Activated naive CD8-positive, alpha-beta T cell (primary cell): ENCODE measurements at regions not wholly inside any gene's neighbourhood (a gene's known extent, or its start where the extent isn't known, plus 50 kb on each side); places are given as distances from the start of the nearest gene placed in this dataset.

Source experiments
- H3K27ac Mint-ChIP-seq: one replicate; pipeline ENCODE4 v1.8.0; 2021; ENCODE audit warnings: mixed read lengths
- H3K27me3 Mint-ChIP-seq: one replicate; pipeline ENCODE4 v1.8.0; 2021; ENCODE audit warnings: mixed read lengths
- H3K36me3 Mint-ChIP-seq: one replicate; pipeline ENCODE4 v1.8.0; 2021; ENCODE audit warnings: mixed read lengths
- H3K4me1 Mint-ChIP-seq: one replicate; pipeline ENCODE4 v1.8.0; 2021; ENCODE audit warnings: low read depth, mixed read lengths
- H3K4me3 Mint-ChIP-seq: one replicate; pipeline ENCODE4 v1.8.0; 2021; ENCODE audit warnings: mild to moderate bottlenecking, mixed read lengths
- H3K9me3 Mint-ChIP-seq: one replicate; pipeline ENCODE4 v1.8.0; 2021; ENCODE audit warnings: low read depth, mixed read lengths

DNA sequence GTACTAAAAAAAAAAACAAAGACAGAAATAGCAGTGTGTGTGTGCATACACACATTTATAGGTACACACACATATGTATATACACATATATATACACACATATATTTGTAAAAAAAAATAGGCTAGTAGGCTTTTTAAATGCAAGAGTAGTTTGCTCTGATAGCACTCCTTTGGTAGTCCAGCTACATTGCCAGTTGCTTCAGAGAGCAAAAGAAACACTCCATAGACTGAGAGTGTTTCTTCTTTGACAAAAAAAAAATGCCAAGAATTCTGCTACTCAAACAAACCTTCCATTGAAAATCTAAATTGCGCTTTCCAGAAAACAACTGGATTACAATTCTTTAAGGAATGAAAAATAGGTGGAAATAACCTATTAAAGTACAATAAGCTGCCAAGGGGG, 365.9 kb upstream of the GALNT5 start:
- H3K4me1 Mint-ChIP-seq: peaks cover 3% of the 10 kb centered on the region
- peaks cover 21% of the 10 kb centered on the region for H3K27me3 Mint-ChIP-seq
- no peaks in the 10 kb centered on the region for H3K9me3 Mint-ChIP-seq
- no peak overlapping the region for H3K4me3 Mint-ChIP-seq
- no peak overlapping the region for H3K27ac Mint-ChIP-seq
- no peaks in the 10 kb centered on the region for H3K36me3 Mint-ChIP-seq

DNA sequence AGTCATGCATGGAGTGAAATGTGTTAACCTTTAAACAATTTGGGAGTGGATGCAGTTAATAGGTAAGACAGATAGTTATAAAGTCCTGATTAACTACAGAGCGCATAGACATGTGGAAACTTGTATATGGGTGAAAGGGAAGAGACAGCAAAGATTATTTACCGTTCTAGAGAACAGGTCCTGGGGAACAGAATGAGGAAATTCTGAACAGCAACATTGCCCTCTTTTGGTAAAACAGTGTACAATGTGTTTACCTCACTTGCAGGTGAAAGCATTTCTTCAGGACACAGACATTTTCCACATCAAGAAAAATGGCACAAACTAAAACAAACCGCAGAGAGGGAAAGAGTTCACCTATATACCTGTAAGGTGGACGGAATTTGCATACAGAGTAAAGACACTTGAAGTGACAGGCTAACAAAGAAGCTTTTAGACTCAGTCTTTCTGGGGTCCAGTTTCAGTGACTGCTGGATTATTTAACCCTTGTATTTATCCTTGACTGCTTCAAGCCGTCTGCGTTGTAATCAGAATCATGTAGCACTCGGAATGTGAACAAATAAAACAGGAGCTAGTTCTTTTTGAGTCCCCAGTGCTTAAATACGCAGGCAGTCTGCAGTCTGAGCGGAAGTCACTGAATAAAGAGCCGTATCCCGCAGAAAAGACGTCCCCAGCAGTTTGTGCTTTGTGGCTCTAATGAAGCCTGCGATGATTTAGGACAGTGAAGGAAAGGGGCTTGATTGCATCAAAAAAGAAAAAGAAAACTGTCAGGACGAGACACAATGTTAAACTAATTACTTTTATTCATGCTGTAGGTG, 364.8 kb upstream of the GALNT5 start:
- no peak overlapping the region for H3K4me3 Mint-ChIP-seq
- no peaks in the 10 kb centered on the region for H3K9me3 Mint-ChIP-seq
- no peaks in the 10 kb centered on the region for H3K36me3 Mint-ChIP-seq
- peaks cover 22% of the 10 kb centered on the region for H3K27me3 Mint-ChIP-seq
- peaks cover 3% of the 10 kb centered on the region for H3K4me1 Mint-ChIP-seq
- no peak overlapping the region for H3K27ac Mint-ChIP-seq

DNA sequence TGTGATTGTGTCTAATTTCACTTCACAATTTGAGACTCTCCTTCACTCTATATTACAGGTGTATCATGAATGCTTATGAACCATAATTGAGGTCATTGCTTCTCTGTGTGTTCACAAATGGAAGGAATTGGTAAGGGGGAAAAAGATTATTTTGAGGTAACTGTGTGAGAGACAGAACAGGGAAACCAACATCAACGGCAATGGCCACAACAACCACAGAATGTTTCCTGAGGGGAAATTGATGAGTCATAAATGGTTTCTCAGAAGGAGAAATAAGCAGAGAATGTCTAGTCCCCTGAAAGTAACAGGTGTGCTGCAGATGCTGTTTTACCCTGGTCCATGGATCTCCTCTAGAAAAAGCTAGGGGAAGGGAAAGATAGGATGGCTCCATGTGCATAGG, 361.2 kb upstream of the GALNT5 start:
- Mint-ChIP-seq H3K9me3 (no peaks in the 10 kb centered on the region), H3K4me1 (peaks cover 3% of the 10 kb centered on the region), H3K4me3 (no peak overlapping the region), H3K27ac (no peak overlapping the region), H3K27me3 (peaks cover 16% of the 10 kb centered on the region), H3K36me3 (no peaks in the 10 kb centered on the region)

DNA sequence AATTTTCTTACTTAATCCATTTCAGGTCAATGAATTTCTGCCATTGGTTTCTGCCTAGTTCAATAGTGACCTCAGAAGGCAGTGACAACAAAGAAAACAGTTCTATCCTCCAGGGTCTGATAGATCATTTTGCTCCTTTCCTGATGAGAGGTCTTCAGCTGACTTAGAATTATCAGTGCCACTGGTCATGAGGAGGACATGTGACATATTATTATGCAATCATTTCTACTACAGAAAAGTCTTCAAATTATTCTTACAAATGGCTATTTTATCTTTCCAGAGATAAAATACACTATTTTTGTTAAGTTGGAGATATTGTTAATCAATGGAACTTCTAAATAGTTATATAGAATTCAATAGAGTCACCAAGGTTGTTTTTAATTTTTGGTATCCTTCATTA, 360.0 kb upstream of the GALNT5 start:
- H3K27me3 Mint-ChIP-seq: peaks cover 10% of the 10 kb centered on the region
- H3K4me1 Mint-ChIP-seq: peaks cover 2% of the 10 kb centered on the region
- H3K27ac Mint-ChIP-seq: no peak overlapping the region
- H3K36me3 Mint-ChIP-seq: no peaks in the 10 kb centered on the region
- no peaks in the 10 kb centered on the region for H3K9me3 Mint-ChIP-seq
- no peak overlapping the region for H3K4me3 Mint-ChIP-seq

DNA sequence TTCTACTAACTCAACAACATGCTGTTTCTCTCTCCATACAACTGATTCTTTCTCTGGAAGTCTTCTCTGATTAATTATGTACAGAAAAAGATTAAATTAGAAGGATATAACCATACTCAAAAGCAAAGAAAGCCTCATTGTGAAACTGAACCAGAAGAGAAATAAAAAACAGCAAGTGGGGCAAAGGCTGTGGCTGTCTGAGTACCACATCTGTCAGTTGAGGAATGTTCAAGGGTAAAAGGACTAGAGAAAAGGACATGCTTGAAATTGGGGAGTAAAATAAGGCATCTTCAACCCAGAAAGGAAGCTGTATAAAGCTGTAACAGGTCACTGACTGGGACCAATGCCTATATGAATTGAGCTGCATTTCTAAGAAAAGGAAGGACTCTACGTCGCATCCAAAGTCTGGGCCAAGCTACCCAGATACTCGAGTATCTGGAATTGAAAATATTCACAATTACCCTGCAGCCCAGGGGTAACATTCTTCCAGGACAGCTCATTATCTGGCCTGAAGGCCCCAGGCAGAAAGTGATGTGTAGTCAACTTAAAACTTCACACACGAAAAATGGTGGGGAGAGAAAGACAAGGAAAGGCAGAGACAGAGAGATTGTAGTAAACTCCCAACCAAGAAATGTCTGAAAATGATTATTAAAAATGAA, 356.0 kb upstream of the GALNT5 start:
- H3K27me3 Mint-ChIP-seq: peaks cover 4% of the 10 kb centered on the region
- peaks cover under 1% of the 10 kb centered on the region for H3K4me1 Mint-ChIP-seq

DNA sequence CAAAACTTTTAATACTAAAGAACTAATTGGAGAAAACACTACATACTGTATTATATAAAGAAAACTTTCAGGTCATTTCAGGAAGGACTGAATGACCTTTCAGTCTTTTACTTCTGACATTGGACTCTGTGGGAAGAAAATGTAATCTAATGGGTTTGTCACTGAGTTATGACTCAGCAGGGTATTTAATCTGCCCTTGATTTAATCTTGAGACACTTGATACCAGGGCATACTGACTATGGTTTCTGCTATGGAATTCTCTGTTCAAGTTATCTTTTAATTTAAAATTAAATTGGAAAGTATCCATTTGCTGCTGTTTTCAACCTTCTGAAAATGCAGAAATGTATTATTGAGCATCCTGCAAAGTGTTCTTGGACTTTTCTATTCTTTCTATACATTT, 354.2 kb upstream of the GALNT5 start:
- H3K36me3 Mint-ChIP-seq: no peaks in the 10 kb centered on the region
- no peaks in the 10 kb centered on the region for H3K4me1 Mint-ChIP-seq
- H3K27me3 Mint-ChIP-seq: no peaks in the 10 kb centered on the region
- H3K27ac Mint-ChIP-seq: no peak overlapping the region
- H3K4me3 Mint-ChIP-seq: no peak overlapping the region
- no peaks in the 10 kb centered on the region for H3K9me3 Mint-ChIP-seq

More for the DNA sequence above, 356.0 kb upstream of the GALNT5 start:
- Mint-ChIP-seq H3K9me3 (no peaks in the 10 kb centered on the region), H3K36me3 (no peaks in the 10 kb centered on the region), H3K4me3 (no peak overlapping the region), H3K27ac (no peak overlapping the region)

DNA sequence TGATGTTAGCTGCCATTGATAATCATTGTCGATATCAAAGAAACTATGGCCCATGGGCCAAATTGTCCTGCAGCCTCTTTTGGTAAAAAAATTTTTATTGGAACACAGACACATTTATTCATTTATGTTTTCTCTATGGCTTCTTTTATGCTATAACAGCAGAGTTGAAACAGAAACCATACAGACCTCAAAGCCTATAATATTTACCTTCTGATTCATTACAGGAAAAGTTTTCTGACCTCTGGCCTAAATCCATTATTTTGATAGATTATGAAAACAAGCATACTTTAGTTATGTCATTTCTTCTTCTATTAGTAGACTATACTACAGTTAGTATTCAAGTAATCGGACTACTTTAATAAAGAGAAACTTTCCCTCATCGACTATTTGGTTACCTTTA, 349.7 kb upstream of the GALNT5 start:
- H3K27ac Mint-ChIP-seq: no peak overlapping the region
- H3K4me3 Mint-ChIP-seq: no peak overlapping the region
- H3K4me1 Mint-ChIP-seq: no peaks in the 10 kb centered on the region
- H3K36me3 Mint-ChIP-seq: no peaks in the 10 kb centered on the region
- no peaks in the 10 kb centered on the region for H3K9me3 Mint-ChIP-seq
- no peaks in the 10 kb centered on the region for H3K27me3 Mint-ChIP-seq

DNA sequence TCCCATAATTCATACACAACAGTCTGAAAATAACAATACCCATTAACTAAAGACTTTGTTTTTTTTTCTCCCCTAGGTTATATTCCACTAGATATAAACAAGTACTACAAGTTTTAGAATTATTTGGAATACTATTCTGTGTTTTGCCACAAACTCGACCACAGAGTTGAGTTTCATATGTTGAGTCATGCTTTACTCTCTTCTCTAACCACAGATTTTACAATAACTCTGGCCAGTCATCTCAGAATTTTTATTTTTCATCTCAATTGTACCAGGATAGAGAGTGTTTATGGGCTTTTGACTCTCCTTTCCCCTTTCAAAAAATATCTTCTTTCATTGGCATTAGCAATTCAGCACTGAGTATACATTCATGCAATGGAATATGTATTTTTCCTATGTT, 348.7 kb upstream of the GALNT5 start:
- Mint-ChIP-seq H3K4me1 (no peaks in the 10 kb centered on the region), H3K36me3 (no peaks in the 10 kb centered on the region), H3K27me3 (no peaks in the 10 kb centered on the region), H3K4me3 (no peak overlapping the region), H3K9me3 (no peaks in the 10 kb centered on the region), H3K27ac (no peak overlapping the region)

DNA sequence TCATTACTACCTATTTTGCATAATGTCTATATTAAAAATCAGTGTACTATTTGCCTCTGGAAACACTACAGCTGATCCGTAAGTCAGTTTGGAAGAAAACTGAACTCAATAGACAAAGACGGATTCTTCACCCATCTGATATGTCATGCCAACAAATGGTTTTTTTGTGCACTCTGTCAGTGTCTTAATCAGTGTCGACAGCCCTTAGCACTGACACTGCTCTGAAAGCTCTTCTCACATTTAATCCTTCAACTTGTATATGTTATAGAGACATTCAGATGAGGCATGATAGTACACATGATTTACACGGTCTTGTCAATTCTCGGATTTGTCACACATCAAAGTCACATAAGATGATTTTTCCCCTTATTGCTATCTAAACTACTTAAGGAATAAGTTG, 347.5 kb upstream of the GALNT5 start:
- Mint-ChIP-seq H3K4me1 (no peaks in the 10 kb centered on the region), H3K9me3 (no peaks in the 10 kb centered on the region), H3K27ac (no peak overlapping the region), H3K27me3 (no peaks in the 10 kb centered on the region), H3K36me3 (no peaks in the 10 kb centered on the region), H3K4me3 (no peak overlapping the region)

DNA sequence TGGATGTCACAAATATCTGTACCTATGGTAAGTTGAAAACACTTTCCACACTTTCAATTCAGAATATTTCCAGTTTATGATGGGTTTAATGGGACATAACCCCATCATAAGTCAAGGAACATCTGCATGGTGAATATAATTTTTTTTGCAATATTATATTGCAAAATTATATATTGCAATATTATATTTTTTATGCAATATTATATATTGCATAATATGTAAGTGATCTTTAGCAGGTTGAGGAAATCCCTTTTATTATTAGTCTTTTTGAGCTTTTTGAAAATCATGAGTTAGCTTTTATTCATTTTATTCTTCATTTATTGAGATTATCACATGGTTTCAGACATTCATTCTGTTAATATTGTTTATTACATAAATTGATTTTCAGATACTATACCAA, 342.2 kb upstream of the GALNT5 start:
- Mint-ChIP-seq H3K36me3 (no peaks in the 10 kb centered on the region), H3K27ac (no peak overlapping the region), H3K27me3 (peaks cover 2% of the 10 kb centered on the region), H3K4me1 (no peaks in the 10 kb centered on the region), H3K9me3 (no peaks in the 10 kb centered on the region), H3K4me3 (no peak overlapping the region)

DNA sequence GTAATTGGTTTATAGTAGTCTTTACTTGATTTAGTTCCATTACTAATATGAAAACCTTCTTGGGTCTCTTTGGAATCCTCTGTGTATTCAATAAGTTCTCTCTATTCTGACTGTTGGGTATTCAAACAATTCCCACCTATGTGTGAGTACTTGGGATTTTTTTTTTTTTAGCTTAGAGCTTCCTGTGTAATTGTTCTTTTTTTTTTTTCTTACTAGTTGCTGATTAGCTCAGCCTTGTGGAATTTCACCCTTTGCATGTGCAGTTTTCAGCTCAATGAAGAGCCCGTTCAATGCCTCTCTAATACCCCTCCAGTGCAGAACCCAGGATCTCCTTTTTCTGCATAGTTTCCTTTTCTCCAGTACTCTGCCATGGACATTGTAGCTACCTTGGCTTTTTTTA, 339.1 kb upstream of the GALNT5 start:
- H3K9me3 Mint-ChIP-seq: no peaks in the 10 kb centered on the region
- H3K4me1 Mint-ChIP-seq: no peaks in the 10 kb centered on the region
- no peaks in the 10 kb centered on the region for H3K36me3 Mint-ChIP-seq
- H3K27ac Mint-ChIP-seq: no peak overlapping the region
- peaks cover 2% of the 10 kb centered on the region for H3K27me3 Mint-ChIP-seq
- H3K4me3 Mint-ChIP-seq: no peak overlapping the region

DNA sequence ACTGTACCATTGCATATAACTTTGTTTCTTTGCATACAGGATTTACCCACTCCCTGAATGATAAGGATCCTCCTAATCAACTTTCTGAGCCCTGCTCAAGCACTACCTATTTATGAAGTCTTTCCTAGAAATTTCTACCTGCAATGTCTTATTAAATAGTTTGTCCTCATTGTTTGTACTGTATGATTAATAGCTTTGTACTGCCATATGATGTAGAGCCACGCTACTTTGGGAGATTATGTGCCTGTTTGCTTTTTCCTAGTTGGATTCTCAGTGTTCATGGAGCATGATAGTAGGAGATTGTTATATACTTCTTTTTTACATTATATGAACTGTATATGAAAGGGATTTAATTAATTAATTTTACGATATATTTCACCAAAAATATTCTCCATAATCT, 327.1 kb upstream of the GALNT5 start:
- H3K36me3 Mint-ChIP-seq: no peaks in the 10 kb centered on the region
- H3K27me3 Mint-ChIP-seq: no peaks in the 10 kb centered on the region
- H3K9me3 Mint-ChIP-seq: peaks cover under 1% of the 10 kb centered on the region
- H3K4me1 Mint-ChIP-seq: no peaks in the 10 kb centered on the region
- no peak overlapping the region for H3K4me3 Mint-ChIP-seq
- no peak overlapping the region for H3K27ac Mint-ChIP-seq

DNA sequence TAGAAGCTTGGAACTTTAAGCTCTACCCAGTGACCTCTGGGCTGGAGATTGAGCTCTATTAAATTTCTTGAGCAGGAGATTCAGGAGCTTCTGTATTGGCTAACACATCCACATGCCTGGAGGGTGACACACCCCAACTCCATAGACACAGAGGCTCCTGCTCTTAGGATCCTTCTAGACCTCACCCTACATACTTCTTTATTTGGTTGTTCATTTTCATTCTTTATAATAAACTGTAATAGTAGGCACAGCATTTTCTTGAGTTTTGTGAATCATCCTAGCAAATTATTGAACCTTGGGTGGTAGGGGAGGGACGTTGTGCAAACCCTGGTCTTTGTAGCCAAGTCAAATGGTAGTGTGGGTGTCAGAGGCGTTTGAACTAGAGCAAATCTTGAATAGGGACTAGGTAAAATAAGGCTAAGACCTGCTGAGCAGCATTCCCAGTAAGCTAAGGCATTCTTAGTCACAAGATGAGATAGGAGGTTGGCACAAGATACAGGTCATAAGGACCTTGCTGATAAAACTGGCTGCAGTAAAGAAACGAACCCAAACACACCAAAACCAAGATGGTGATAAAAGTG, 323.8 kb upstream of the GALNT5 start:
- Mint-ChIP-seq H3K4me1 (no peaks in the 10 kb centered on the region), H3K27ac (no peak overlapping the region), H3K4me3 (no peak overlapping the region), H3K27me3 (no peaks in the 10 kb centered on the region), H3K36me3 (no peaks in the 10 kb centered on the region), H3K9me3 (no peaks in the 10 kb centered on the region)

DNA sequence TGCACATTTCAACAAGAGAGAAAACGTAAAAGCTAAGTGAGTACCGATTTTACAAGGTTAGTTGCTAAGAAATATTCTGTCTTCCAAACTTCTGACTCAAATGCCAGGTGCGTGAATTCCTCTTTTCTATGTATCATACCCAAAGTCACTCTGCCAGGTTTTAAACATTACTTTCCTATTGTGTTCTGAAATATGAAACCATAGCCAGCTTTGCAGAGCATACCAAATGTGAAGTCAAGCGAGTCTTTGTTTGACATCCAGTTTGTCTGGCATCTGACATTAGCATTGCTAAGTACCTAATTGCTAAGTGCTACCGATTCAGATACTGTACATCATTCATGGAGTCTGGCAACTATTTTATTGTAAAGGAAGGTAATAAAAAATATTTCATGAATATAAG, 321.9 kb upstream of the GALNT5 start:
- Mint-ChIP-seq H3K27me3 (no peaks in the 10 kb centered on the region), H3K9me3 (no peaks in the 10 kb centered on the region), H3K36me3 (no peaks in the 10 kb centered on the region), H3K4me1 (no peaks in the 10 kb centered on the region), H3K27ac (no peak overlapping the region), H3K4me3 (no peak overlapping the region)

DNA sequence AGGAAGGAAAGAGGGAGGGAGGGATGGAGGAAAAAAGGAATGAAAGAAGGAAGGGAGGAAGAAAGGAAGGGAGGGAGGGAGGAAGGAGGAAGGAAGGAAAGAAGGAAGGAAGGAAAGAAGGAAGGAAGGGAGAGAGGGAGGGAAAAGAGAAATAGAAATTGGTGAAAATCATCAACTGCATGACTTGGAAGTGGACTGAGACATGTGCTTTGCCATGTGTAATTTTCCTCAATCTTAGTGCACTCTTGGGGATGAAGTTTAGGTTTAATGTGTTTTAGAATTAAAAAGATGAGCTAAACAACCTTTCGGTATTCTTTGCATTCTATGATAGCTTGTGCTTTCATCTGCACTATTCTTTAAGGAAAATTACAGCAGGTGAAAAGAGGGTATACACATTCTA, 320.1 kb upstream of the GALNT5 start:
- no peak overlapping the region for H3K27ac Mint-ChIP-seq
- no peak overlapping the region for H3K4me3 Mint-ChIP-seq
- no peaks in the 10 kb centered on the region for H3K27me3 Mint-ChIP-seq
- H3K4me1 Mint-ChIP-seq: no peaks in the 10 kb centered on the region
- no peaks in the 10 kb centered on the region for H3K36me3 Mint-ChIP-seq
- H3K9me3 Mint-ChIP-seq: no peaks in the 10 kb centered on the region
